Nucleus accumbens (tissue), 56 donors: ENCODE measurements at regions not wholly inside any gene's neighbourhood (a gene's known extent, or its start where the extent isn't known, plus 50 kb on each side); places are given as distances from the start of the nearest gene placed in this dataset.
A peak's percentile ranks its signal among the peaks of the same experiment; 100 is the strongest.

Source experiments
- DNase-seq, 56 donors: peaks; one replicate each; lab custom pipeline; 2025; lab: John Stamatoyannopoulos, UW

DNA sequence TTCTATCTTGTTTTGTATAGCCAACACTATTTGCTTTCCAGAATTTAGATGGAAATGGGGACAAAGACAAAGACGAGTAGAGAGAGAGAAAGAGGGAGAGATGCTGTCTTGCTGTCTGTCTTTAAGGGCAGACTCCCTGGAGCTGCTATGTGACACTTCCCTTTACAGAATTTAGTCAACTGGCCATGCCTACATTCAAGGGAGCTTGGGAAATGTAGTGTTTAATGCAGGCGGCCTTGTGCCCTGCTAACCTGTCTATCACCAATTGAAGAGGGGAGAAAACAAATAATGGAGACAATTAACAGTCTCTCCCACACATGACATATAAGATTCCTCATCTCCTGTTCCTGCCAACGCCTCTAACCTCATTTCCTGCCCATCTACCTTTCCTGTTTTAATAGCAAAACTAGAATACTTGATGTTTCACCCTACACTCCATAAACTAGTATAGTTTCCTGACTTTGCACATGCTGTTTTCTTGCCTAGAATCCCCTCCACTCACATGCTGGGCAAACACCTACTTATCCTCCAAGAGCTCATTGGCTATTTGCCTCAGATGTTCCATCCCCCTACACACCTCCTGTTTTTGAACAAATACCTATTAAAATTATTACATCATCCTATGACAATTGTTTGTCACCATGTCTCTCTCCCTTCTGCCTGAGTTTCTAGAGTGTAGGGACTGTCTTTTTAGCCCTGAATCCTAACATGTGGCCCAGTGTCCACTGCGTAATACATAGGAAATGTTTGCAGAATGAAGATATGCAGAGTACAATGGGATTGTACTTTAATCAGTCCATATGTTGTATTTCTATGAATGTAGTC, 117.2 kb downstream of the SLC25A24 start:
- DNase-seq = no peak

DNA sequence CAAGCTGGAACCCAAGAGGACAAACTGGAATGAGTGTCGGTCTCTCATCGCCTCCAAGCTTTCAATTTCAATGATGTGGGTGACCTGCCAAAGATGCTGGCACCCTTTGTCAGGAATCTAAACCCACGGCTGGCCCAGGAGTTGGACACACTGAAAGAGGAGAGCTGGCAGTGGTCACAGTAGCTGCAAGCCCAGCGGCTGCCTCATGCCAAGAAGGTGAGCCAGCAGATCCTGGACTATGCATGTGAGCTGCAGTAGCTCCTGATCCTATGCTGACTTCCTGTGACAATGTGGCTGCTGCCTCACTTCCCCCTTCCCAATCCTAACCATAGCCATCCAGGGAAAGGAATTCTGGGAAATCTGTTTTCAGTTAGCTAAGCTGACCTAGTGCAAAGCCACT, 117.0 kb upstream of the VAV3 start:
- DNase-seq = peak in 46 of 56 donors; percentile 2 to 80 (median 25)

DNA sequence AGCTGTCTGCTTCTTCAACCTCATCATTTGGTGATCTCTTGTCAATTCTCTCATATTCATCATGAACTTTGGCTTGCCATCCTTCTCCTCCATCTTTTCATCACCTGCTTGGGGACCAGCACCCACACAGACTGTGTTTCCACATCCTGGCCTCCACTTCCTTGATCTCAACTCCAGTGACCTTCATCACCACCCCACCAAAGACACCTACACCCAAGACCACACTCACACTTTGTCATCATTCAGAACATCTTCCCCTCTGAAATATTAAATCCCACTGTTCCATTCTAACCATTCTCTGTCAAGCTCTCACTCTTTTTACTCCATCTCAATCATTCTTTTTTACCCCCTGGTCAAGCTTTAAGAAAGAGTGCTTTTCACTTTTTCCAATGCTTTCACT, 115.5 kb upstream of the VAV3 start:
- DNase-seq = no peak

DNA sequence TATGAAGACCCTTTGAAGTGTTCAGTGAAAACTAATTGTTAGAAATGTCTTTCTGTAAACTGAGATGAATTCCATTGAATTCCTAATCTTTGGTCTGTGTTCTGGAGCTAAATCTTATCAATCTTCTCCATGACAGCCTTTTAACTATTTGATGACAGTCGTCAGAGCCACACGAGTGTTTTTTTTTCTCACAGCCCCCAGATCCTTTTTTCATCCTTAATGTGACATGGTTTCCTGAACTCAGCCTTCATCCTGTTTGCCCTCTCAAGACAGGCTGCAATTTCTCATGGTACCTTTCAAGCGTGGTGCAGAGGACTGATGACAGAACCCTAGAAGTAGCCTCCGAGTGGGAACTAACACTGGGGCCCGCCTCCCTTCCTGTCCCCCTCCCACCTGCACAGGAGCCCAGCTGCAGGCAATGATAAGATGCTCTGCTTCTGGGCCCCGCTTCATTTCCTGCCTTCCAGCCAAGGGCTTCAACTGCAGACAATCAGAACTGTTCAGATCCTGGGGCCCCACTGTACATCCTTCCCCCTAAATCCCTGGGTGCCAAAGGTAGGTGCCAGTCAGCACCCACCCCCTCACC, 114.6 kb upstream of the VAV3 start:
- no peak for DNase-seq

DNA sequence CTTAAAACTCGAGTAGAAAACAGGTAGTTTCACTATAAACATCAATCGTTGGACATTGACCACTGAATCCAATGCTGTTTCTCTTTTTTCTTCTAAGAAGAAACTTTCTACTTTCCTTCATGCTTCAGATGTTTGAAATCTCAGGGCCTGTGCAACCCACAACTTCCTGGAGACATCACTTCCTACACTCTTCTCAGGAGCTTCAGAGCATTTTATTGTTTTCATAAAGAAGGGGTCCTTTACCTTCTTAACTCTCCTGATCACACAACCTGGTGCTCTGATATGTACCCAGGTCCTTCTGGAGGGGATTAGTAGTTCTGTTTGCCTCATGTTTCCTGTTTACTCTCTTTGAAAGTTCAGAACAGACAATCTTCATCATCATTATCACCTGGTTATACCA, 113.0 kb upstream of the VAV3 start:
- DNase-seq = no peak

DNA sequence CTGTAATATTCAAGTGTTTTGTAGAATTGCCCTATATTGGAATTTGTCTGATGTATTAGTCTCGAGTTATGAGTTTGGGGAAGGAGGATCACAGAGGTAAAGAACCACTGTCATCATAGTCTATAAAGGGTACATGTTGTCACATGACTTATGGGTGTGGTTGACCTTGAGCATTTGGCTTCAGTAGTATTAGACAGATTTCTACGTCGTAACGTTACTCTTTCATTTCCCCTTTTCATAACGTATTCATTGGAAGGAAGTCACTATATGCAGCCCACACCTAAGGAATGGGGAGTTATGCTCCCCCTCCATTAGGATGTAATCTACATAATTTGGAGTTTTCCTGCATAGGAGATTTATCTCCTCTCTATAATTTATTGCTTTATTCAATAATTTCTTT, 110.1 kb upstream of the VAV3 start:
- no peak for DNase-seq

DNA sequence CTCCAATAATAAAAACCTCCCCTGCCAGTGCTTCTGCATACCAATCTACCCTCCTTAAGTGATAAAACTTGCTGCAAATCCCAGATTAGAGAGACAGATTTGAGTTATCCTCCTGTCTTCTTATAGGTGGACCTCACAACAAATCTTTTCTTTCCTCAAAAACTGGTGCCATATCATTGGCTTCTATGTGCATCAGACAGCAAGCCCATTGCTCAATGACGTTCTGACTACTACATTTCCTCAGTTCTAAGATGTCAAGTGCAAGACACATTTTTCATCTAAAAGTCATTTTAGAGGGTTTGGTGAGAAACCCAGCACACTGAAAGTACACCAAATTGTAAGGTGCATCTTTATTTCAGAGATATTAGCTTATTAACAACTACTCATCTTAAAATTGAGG, 107.8 kb upstream of the VAV3 start:
- DNase-seq = no peak

DNA sequence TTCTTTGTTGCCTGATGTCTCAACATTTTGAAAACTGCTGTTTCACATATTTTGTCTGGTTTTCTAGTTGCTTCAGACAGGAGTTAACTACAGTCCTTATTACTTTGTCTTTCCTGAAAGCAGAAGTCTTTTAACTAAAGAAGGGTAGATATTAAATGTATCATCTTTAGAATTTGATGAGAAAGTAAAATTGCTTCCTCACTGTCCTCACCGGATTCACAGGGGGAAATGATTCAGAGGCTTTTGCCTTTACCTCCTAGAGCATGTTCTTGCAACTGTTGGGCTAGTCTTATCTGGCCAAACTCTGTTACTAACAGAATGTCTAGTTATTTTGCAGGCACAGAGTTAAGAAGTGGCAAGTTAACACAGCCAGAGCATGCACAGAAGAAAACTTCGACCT, 107.2 kb upstream of the VAV3 start:
- no peak for DNase-seq

DNA sequence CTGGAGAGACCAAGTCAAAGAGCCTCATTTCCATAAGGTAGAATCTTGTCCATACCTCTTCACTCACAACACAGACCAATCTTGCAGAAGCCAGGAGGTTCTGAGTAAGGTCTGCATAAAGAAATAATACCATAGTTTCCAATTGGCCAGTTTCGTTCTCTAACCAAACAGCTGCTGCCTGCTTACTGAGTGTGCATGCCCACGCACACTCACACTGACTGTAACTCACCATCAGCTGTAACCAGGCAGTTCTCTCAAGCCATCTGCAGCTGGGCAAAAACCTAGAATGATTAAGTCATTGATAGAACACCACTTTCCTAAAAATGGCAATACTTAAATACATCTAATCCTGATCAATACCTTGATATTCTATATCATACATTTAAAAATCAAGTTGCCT, 106.6 kb upstream of the VAV3 start:
- no peak for DNase-seq

DNA sequence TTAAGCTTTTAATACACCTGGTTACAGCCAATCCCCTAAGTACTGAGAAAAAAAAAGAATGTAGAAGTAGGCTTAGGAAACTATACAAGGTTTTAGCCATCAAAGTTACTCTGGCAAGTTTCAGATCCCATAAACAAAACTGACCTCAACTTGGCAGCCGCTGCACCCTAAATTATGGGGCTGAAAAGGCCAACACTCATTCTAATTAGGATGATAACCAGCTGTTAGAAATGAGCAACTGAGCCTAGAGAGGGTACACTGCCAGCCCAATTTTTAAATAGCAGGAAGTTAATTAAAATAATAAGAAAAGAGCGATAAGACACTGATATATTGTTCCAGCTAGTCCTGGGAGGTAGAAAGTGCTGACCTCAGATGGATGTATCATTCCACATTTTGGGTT, 105.7 kb upstream of the VAV3 start:
- DNase-seq = no peak

DNA sequence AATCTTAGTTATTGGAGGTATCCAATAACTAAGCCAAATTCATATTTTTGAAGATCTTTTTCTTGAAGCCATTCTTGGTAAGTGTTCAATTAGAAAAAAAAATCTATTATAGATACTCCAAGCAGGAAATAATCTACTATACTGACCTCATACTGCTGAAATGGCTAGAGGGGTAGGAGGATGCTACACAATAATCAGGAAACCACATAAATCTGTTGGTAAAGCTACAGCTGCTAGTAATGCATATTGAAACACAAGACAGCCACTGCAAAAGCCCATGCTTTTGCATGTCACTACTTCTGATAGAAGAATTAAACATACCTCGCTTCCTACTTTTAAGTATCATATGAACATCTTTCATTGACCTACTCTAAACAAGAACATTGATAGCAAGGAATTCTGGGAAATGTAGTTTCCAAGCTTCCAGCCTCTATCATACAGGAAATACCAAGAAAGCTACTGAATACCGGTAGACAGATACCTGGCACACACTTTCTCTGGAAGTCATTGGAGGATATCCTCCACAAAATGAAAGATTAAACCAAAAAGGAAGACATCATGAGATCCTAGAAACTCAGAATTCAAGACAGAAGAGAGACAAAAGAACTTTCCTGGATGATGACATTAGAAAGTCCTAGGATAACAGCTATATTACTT, 103.0 kb upstream of the VAV3 start:
- DNase-seq = no peak

DNA sequence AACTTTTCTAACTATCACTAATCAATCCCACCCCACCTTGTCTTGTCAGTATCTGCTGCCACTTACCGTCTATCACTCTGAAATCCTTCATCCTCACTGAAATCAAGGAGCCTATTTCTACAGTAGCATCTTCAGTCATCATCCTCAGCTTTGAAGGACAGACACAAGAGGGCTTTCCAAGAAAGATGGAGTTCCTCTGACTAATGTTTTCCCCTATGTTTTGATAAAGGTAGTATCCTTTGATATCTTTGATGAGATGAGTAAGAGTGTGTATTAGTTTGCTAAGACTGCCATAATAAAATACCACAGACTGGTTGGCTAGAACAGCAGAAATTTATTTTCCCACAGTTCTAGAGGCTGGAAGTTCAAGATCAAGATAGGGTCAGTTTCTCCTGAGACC, 101.8 kb upstream of the VAV3 start:
- no peak for DNase-seq

DNA sequence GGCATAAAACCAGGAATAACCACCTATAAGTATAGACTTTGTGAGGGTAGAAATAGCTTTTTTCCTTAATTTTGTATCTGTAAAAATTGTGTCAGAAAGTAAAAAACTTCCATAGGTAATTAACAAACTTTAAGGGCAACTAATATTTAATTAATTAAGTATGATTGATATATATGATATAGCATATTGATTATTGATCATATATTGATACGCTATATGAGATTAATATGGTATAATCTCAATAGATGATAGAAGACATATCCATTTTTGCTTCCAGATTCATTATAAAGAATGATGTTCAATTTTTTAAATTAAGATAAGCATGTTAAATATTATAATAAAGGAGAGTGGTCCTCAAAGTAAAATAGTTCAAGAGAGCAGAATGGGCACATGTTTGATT, 99.3 kb upstream of the VAV3 start:
- DNase-seq = no peak

DNA sequence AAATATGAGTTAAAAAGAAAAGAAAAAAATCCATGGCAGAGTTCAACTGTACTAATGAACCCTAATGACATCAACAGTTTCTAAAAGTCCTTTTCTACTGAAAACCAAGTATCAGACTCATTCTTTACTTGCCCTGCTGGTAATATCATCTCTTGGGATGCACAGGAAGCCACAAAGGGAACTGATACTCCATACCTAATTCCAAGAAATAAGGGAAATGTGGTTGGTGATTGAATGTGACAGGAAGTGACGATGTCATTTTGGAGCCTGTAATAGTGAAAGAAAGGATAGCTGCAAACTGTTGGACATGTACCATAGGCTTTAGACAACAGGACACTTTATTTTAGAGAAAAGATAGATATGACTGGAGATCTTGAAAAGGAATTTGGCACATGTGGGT, 98.7 kb upstream of the VAV3 start:
- DNase-seq = no peak

DNA sequence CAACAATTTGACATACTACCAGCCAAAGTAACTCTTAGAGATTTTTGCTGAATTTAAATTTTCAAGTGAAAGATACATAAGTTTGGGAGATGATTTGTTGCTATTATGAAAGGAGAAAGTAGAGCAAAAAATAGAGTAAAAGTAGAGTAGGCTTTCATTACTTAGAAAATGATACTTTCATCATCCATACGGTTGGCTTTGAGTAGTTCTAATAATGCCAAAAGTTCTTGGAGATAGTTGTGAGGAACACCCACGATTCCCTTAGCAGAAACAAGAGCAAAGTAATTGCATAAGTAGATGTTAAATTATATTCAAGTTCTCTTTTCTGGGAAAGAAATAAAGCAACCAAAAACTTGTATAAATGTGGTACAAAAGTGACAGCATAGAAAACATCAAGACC, 95.0 kb upstream of the VAV3 start:
- no peak for DNase-seq

DNA sequence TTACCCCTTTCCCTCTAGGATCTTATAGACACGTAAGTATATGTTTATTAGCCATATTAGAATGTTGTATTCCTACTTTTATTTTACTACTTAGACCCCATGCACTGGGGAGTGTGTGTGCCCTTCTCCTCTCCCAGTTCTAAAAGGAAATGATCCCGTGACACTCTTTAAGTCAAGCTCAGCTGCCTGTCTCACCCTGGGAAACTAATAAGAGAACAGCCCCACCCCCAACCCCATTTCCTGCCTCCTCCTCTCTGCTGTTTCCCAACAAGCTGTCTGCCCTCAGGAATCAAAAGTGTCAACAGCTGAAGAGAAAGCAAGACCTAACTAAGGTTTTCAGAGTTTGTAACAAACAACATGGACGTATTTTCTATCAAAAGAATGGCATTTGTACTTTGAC, 92.6 kb upstream of the VAV3 start:
- DNase-seq = no peak

DNA sequence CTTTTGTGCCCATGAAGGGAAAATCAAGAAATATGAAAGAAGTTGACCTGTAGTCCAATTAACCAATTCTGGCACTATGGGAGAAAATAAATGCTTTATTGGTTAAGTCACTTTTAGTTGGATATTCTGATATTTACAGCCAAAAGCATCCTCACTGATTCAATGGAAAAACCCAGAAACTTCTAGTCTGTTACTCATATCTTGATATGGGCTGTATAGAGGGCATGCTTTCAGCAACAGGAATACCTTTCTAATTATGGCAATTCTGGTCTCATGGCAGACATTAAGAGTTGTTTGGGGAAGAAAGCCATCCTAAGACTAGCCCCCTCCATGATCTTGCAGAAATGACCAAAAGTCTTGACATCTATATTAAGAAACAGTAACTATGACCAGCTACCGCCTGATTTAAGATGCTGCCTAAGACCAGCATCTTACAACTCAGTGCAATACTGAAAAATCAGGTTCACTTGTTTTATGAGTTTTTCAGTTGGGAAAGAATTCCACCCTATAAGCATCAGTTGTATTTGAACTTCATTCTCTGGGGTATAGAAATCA, 91.5 kb upstream of the VAV3 start:
- DNase-seq = no peak

DNA sequence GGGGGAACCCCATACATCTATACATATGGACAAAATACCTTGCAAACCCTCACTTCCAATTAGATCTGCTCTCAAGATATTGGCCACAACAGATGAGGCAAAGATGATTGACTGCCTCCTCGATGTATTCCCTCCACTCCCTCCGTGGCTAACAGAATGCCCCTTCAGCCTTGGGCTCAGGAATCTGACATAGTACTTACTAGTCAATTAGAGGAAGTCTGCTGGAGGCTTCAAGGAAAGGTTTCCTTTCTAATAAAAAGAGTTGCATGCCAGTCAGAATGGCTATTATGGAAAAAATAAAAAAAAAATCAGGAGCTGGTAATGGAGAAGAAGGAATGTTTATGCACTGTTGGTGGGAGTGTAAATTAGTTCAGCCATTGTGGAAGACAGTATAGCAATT, 90.4 kb upstream of the VAV3 start:
- no peak for DNase-seq

DNA sequence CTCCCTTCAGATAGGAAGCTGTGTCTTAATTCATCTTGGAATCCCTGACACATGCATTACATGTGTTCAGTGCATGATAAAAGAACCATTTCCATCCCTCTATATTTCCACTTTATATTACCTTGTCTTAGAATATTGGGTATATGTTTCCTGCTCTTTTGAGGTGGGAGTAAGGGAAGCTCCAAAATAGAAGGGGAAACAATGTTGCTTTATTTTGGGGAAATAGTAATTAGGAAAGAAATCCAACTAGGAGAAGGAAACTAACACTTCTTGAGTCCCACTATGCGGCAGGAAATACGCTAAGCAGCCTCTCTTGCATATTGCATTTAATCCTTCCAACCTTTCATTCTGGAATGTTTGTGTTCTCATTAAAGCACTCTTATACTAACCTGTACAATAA, 89.4 kb upstream of the VAV3 start:
- DNase-seq = no peak

DNA sequence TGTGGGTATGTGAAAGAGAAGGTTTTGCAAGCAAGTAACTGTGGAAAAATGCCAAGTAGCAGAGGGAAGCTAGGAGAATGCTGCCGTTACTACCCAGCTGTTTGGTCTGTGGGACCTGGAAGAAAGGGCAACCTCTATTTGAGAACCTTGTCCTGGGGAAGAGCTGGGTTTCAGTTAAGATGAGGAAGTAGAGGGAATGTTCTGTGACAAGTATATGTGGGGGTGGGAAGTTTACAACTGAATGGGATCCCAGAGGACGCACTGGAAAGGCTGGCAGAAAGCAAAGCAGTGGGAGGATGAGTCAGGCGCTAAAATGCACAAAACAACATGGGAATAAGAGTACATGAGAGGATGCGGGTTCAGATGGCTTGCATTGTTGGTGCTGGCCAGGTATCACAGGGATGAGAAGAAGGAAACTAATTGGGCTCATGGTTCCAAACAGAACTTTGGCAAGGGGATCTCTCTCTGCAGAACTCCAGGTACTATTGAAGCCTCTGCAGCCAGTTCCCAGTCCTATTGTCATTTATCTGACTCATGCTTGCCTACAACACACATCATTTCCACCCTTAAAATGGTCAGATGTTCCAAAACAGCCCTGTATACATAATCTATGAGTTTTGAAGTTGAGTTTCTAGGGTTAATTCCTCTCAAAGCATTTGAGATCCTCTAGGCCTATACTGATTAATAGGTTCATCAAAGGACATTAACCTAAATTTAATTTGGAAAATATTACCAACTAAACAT, 88.5 kb upstream of the VAV3 start:
- DNase-seq = no peak
